GM12891 (cell line): ENCODE measurements at regions not wholly inside any gene's neighbourhood (a gene's known extent, or its start where the extent isn't known, plus 50 kb on each side); places are given as distances from the start of the nearest gene placed in this dataset.

Experiments used
- DNase-seq: peaks from one replicate; pipeline ENCODE4 v3.0.0; 2011; ENCODE audit warnings: low spot score; ENCODE audit not compliant: insufficient read length
- FAIRE-seq: peaks from 2 replicates; lab custom pipeline; 2011; peaks lifted over from hg19 to GRCh38; lab: Jason Lieb, UNC
- PAX5 ChIP-seq: IDR thresholded peaks from 2 replicates; pipeline ENCODE4 v1.6.1; 2011; ENCODE audit warnings: low read length, moderate library complexity, mild to moderate bottlenecking; ENCODE audit not compliant: insufficient read depth, severe bottlenecking
- POLR2A ChIP-seq: IDR thresholded peaks from 2 replicates; pipeline ENCODE4 v1.6.1; 2011; ENCODE audit warnings: low read depth, low read length, control low read depth
- POLR2AphosphoS5 ChIP-seq: IDR thresholded peaks from 2 replicates; pipeline ENCODE4 v1.6.1; 2011; ENCODE audit warnings: low read depth, low read length, control low read depth
- POU2F2 ChIP-seq: IDR thresholded peaks from 2 replicates; pipeline ENCODE4 v1.6.1; 2011; ENCODE audit warnings: low read depth, mild to moderate bottlenecking, control low read depth, low read length, moderate library complexity
- SPI1 ChIP-seq: IDR thresholded peaks from 2 replicates; pipeline ENCODE4 v1.6.1; 2011; ENCODE audit warnings: low read depth, low read length, control low read depth
- TAF1 ChIP-seq: IDR thresholded peaks from 2 replicates; pipeline ENCODE4 v1.6.1; 2011; ENCODE audit warnings: low read depth, low read length, control low read depth

DNA sequence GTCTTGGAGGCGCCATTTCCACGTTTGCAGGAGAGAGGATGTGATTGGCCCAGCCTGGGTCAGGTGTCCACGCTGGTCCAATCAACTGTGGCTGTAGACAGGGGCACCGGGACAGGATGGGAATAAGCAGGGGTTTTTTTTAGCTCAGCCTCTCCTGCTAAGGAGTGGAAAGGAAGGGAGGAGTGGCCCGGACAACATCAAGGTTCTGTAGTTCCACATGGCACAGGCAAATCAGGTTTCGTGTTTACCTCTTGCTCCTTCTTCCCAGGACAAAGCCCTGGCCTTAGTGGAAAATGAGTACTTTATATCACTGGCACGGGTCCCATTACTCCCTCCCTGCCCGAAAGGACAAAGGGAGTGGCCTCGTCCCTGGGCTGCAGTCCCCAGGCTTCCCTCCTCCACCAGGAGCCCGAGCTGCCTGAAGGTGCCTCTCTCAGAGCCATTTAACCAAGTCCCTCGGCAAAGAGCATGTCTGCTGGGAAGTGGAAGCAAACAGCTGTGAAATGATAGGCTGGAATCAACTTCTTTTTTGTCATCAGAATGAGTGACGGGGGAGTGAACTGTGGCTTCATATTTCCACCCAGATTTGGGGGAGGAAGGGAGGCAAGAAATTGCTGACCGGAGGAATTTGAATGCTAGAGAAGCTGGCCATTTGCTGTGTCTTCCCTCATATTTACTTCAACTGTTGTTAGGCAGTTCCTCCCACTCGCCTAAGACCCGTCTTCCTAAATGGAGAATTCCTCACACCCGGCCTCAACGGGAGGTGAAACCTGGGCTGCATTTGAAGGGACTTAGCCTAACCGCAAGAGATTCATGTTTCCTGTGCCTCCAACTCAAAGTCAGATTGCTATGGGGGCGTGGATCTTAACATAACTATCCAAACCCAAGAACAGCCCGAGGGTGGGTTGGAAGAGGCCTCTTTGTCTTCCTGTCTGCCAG is 84.9 kb upstream of the SLC44A3 start:
- DNase-seq (no peak), FAIRE-seq (no peak)
- TF ChIP-seq SPI1: no peak
- TF ChIP-seq POU2F2: no peak
- no peak for TF ChIP-seq POLR2A
- no peak for TF ChIP-seq TAF1
- no peak for TF ChIP-seq PAX5
- no peak for TF ChIP-seq POLR2AphosphoS5

DNA sequence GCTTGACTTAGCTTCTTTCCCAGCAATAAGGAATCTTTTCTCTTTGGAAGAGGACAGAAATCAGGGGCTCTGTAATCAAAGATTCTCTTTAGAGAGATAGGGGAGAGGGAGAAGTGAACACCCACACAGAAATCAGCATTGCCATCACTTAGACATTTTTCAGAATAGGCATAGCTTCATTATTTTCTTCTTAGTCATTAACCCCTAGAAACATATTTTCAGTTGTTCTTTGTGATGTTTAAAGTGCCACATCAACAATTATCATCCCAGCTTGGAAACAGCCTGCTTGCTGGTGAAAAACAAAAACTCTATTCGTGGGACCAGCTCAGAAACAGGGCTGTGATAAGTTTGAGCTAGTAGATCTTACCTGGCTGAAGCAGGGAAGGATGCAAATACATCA is 88.3 kb upstream of the SLC44A3 start:
- no peak for DNase-seq
- no peak for TF ChIP-seq PAX5
- TF ChIP-seq POU2F2: no peak
- no peak for TF ChIP-seq POLR2AphosphoS5
- no peak for TF ChIP-seq SPI1
- no peak for TF ChIP-seq POLR2A
- TF ChIP-seq TAF1: no peak
- FAIRE-seq: no peak

DNA sequence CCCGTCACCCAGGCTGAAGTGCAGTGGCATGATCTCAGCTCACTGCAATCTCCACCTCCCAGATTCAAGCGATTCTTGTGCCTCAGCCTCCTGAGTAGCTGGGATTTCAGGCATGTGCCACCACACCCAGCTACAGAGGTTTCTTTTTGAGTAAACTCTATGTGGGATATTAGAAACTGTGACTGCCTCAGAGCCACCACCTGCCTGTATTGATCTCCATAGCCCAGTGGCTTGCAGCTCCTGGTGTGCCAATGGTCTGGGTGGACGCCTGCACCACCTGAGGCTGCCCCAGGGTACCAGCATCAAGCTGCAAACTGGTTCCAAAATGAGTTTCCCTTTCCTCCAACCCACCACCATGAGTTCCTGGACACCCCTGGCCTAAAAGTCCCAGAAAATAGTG is 89.7 kb upstream of the SLC44A3 start:
- TF ChIP-seq TAF1 (no peak), POU2F2 (no peak), PAX5 (no peak), SPI1 (no peak), POLR2AphosphoS5 (no peak), POLR2A (no peak)
- DNase-seq (no peak), FAIRE-seq (no peak)

DNA sequence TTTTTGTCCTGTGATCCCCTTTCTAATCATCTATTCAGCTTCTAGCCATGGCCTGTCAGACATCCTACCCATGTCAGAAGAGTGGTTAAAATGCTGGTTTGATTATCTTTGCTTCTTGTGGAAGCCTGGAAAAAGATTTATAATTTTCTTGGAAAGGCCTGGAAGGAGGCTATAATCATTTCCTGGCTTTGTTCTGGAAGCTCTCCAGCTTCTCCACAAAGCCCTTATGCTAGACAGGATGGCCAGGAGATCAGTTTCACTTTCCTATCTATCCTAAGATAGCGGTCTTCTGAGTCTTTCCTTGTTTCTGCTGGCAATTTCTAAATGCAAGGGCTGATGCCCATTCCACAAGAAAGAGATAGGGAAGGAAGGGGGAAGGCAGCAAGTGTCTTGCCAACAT is 90.9 kb upstream of the SLC44A3 start:
- FAIRE-seq (no peak), DNase-seq (no peak)
- TF ChIP-seq PAX5 (no peak), POLR2A (no peak), POLR2AphosphoS5 (no peak), TAF1 (no peak), SPI1 (no peak), POU2F2 (no peak)

DNA sequence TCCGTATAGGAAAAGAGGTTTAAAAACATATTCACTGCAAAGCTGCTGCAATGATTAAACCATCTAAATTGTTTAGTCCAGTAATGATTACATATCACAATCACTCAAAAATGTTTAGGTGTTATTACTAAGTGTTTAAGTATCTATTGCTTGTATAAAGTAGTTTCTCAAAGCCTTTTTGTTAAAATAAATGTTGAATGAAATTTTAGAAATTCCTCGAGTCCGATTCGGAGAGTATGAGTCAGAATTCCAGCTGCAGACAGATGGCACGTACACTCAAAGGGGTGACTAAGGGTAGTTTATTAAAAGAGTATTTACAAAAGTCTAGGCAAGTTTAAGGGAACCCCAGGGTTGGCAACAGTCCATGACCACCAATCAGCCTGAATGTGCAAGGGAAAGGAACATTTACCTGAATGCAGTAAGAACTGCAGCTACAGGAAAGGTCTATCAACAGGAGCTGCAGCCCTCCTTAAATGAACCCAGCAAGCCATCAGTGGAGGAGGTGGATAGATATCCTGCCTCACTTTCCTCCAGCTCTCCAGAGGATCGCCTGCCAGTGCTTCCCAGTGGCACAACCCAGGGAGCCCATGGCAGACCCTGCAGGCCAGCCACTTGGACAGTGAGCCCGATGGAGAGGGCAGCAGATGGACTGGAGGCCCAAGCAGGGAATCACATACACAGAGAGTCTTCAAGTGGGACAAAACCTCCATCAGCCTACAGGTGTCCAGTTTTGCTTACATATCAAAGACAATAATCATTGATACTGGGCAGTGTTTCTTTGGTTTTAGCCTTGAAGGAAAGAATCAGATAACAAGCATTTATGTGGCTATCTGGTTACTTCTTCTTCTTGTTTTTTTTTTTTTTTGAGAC is 92.1 kb upstream of the SLC44A3 start:
- FAIRE-seq: no peak
- no peak for DNase-seq
- TF ChIP-seq POLR2A (no peak), SPI1 (no peak), POU2F2 (no peak), TAF1 (no peak), POLR2AphosphoS5 (no peak), PAX5 (no peak)

DNA sequence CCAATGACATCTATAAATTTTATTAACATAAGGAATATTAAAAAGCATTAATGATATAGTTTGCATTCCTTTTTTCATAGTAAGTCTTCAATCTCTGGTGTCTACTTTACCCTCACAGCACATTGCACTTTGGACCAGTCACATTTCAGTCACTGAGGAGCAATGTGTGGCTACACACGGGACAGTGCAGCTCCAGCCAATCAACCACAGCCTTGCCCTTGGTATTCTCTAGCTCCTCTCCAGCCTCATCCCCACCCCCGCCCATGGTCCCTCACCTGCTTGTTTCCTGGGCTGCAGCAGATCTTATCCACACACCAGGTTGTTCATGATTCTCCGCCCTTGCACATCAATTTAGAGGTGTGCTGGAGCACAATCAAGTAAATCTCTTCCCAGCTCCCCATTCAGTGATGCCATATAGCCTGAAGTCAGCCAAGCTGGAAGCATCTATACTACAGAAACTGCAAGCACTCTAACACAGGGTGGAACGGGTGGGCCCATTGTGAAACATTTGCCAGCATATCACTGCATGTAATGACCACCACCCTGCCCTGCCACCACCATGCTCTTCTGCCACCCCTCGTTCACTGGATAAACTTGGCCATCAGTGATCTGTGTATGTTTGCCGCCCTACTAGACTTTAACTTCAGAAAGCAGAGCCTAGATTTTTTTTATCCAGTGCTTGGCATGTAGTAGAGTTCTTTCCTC is 93.0 kb upstream of the SLC44A3 start:
- no peak for TF ChIP-seq SPI1
- TF ChIP-seq POLR2A: no peak
- no peak for TF ChIP-seq PAX5
- TF ChIP-seq POU2F2: no peak
- no peak for TF ChIP-seq POLR2AphosphoS5
- TF ChIP-seq TAF1: no peak
- FAIRE-seq (no peak), DNase-seq (no peak)

DNA sequence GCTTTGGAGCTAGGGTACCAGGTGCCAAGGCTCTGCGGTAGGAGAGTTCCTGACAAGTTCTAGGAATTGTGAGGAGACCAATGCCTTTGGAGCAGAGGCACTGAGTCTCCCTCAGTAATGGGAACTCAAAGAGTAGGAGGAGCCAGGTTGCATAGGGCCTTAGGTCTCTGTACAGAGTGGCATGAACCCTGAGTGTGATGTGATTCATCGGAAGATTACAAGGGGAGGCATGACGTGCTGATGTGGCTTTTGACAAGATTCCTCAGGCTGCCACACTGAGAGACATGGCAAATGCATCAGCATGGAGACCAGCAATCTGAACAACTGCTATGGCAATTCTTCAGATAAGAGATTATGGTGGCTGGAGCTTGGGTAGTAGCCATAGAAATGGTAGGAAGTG is 94.6 kb upstream of the SLC44A3 start:
- TF ChIP-seq POLR2AphosphoS5 (no peak), POLR2A (no peak), TAF1 (no peak), POU2F2 (no peak), PAX5 (no peak), SPI1 (no peak)
- no peak for FAIRE-seq
- DNase-seq: no peak

DNA sequence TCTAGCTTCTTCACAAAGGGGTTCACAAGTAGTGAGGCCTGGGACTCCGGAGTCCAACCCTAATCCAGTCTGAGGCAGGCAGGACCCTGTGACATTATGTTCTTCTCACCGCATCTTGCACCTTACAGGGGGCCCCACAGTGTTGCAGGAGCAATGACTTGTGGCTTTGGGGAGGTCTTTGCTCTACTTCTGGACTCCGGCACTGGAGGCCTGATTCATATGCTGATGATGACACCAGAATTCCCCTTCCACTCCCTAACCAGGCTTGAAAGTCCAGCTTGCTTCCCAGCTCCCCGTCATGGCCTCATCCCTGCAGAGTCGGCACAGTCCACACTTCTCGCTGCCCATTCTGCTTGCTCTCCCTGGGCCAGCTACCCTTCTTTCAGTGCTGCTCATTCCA is 96.3 kb upstream of the SLC44A3 start:
- FAIRE-seq: no peak
- TF ChIP-seq SPI1 (no peak), POLR2A (no peak), TAF1 (no peak), PAX5 (no peak), POLR2AphosphoS5 (no peak), POU2F2 (no peak)

DNA sequence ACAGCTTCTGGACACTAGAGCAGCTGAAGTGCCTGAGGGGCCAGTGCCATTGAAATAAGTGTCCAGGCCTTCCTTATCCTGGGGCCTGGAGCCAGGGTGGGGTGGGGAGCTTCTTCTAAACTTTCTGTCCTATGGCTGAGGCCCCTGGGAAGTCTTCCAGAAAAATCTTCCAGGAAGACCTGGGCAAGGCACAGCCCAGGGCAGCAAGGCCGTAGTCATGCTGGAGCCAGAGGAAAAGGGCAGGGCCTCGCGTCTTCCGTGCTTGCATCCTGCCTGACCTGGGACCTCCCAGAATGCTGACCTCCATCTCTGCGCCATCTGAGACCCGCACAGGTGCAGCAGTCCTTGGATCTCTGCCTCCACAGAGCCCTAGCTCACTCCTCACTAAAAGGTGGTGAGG is 96.7 kb upstream of the SLC44A3 start:
- no peak for FAIRE-seq
- DNase-seq: no peak
- no peak for TF ChIP-seq POLR2A
- TF ChIP-seq POU2F2: no peak
- no peak for TF ChIP-seq PAX5
- no peak for TF ChIP-seq TAF1
- no peak for TF ChIP-seq POLR2AphosphoS5
- TF ChIP-seq SPI1: no peak

More for the DNA sequence above, 96.3 kb upstream of the SLC44A3 start:
- DNase-seq: no peak
